ENCODE measurements at regions not wholly inside any gene's neighbourhood (a gene's known extent, or its start where the extent isn't known, plus 50 kb on each side); places are given as distances from the start of the nearest gene placed in this dataset.

DNA sequence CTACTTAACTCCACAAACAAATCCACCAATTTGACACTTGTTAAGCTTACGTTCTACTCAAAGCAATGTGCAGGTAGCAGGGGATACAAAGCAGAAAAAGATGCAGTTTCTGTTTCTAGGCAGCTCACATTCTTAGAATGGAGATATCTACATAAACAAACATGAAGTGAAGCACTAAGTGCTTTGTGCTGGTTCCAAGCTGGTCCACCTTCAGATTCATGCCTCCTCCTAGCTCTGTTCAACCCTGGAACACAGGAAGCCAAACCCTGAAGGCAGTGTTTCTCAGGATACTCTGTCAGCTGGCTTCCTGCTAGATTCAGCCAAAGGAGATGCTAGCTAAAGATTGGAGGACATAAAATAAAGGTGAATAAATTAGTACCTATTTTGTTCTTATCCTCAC is 55.3 kb upstream of the NOL4 start:
- no peak for DNase-seq

DNA sequence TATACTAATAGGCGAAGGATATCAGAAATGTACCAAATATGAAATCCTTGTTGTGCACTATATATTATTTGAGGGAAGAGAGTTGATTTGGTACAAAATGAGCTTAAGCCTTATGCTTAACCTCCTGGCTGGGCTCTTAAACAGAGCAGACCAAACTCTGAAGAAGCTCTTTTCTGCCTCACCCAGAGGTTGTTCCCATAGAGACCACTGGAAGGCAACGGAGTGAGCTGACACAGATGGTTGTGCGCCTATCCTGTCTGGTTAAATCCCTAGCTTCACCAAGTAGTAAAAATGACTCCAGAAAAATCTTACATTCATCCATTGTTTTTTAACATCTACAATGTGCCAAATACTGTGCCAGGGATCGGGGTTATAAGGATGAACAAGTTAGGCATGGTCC is 55.9 kb upstream of the NOL4 start:
- TF ChIP-seq GATA1 (IDR thresholded peaks at IDR 0.05; ENCODE audit: low read depth, low read length) (no peak), POLR2A (IDR thresholded peaks at IDR 0.05; ENCODE audit: low read length) (no peak)
- DNase-seq, result no peak

More for the DNA sequence above, 55.3 kb upstream of the NOL4 start:
- TF ChIP-seq POLR2A (IDR thresholded peaks at IDR 0.05; ENCODE audit: low read length), result no peak
- TF ChIP-seq GATA1 (IDR thresholded peaks at IDR 0.05; ENCODE audit: low read depth, low read length), result no peak

DNA sequence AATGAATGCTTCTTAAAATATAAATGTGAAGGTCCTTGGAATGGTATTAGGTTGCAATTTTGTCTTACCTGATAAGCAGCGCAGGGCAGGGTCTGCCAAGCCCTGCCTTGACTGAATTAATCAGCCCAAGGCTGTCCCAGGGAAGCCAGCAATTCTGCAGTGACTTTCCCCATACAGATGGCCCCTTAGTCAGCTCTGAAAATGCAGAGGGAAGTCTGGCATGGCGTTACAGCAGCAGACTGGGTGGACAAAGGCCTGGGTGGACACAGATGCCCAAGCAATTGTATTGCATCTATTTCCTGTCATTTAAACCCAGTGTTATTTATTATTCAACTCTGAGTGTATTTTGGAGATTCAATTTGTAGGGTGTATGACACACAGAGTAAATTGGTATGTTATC is 56.6 kb upstream of the NOL4 start:
- no peak for DNase-seq
- no peak for TF ChIP-seq GATA1 (IDR thresholded peaks at IDR 0.05; ENCODE audit: low read depth, low read length)
- TF ChIP-seq POLR2A (IDR thresholded peaks at IDR 0.05; ENCODE audit: low read length), result no peak

DNA sequence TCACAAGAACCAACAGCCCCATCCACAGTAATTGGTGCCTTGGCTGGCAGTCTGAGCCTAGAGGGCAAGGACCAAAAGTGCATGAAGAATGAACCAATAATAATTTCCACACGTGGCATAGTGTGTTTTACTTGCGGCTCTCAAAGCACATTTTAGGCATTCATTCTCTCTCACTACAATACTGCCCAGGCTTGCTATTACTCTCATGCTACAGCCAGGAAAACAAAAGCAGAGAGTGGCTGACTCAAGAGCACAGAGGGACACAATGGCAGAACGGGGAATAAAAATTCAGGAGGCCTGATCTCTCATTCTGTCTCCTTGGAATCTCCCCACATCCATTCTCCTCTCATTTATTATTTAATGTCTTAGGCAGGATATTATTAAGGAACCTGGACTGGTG is 57.0 kb upstream of the NOL4 start:
- DNase-seq, result no peak

DNA sequence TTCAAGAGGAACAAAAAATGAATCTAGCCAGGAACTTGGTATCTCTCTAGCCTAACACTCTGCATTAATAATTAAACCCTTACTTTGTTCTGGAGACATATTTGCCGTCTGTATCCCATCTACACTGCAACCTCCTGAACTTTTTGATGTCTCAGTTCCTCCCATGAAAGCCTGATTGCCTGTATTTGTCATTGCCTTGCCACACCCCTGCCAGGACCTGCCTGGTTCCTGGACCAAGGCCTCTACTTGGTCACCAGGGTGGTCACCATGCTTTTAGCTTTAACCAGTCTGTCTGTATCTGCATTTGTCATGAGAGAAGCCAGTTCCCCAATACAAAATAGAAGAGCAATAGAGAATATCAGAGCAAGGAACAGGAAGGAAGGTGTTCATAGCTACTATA is 58.8 kb upstream of the NOL4 start:
- no peak for DNase-seq
- TF ChIP-seq POLR2A (IDR thresholded peaks at IDR 0.05; ENCODE audit: low read length) (no peak), GATA1 (IDR thresholded peaks at IDR 0.05; ENCODE audit: low read depth, low read length) (no peak)

More for the DNA sequence above, 57.0 kb upstream of the NOL4 start:
- TF ChIP-seq GATA1 (IDR thresholded peaks at IDR 0.05; ENCODE audit: low read depth, low read length), result no peak

DNA sequence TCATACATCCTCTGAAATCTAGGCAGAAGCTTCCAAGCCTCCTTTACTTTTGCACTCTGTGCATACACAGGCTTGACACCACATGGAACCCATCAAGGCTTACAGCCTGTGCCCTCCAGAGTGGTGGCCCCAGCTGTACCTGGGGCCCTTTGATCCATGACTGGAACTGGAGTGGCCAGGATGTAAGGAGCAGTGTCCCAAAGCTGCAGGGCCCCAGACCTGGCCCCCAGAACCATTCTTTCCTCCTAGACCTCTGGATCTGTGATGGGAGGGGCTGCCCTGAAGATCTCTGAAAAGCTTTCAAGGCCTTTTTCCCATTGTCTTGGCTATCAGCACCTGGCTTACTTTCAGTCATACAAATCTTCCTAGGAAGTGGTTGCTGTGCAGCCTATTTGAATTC is 63.1 kb upstream of the NOL4 start:
- DNase-seq, result no peak
- TF ChIP-seq GATA1 (IDR thresholded peaks at IDR 0.05; ENCODE audit: low read depth, low read length) (no peak), POLR2A (IDR thresholded peaks at IDR 0.05; ENCODE audit: low read length) (no peak)

DNA sequence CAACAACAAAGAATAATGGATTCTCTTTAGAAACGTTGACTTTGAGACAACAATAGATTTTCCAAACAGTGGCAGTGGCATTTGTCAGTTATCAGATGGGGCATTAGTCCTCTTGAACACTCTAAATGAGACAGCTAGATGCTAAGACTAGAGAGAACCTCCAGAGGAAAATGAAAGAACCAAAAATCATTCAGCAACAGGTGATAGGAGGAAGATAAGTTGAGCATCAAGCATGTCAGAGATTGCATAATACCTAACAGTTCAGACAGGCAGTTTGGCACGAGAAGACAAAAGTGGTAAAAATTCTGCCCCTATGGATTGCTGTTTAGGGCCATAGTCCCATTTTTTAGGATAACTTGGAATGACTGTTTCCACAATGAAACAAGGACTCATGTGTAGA is 67.9 kb upstream of the NOL4 start:
- no peak for DNase-seq

DNA sequence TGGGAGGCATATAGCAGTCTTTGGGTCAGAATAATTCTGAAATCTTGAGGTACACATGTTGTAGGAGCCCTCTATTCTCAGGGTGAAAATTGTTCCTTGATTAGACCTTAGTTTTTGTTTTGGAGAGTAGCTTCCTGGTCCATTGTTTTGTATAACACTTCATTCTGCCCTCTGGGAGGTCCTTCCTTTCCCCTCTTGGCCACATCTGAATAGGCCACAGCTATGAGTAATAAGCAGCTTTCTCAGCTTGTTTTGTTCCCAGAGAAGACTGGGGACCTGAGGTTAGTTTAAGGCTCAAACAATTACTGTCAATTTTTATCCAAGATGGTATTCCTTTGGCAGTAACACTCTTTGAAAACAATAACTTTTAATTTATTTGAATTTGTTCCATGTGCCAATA is 72.6 kb upstream of the NOL4 start:
- no peak for DNase-seq

More for the DNA sequence above, 67.9 kb upstream of the NOL4 start:
- no peak for TF ChIP-seq POLR2A (IDR thresholded peaks at IDR 0.05; ENCODE audit: low read length)
- TF ChIP-seq GATA1 (IDR thresholded peaks at IDR 0.05; ENCODE audit: low read depth, low read length), result no peak

DNA sequence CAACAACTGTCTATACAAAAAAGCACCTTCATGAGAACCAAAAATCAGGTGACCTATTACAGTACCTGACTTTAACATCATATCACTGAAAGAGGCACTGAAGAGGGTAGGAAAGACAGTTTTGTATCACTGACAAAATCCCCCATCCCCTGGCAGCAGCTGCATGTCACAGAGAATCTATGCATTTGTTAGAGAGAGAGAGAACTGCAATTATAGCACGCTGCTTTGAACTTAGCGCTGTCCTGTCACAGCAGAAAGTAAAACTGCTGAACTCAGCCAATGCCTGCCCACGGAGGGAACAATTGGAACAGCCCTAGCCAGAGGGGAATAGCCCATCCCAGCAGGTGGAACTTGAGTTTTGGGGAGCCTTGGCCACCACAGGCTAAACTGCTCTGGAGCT is 75.1 kb upstream of the NOL4 start:
- DNase-seq, result no peak
- TF ChIP-seq GATA1 (IDR thresholded peaks at IDR 0.05; ENCODE audit: low read depth, low read length), result no peak
- TF ChIP-seq POLR2A (IDR thresholded peaks at IDR 0.05; ENCODE audit: low read length), result no peak

More for the DNA sequence above, 72.6 kb upstream of the NOL4 start:
- TF ChIP-seq POLR2A (IDR thresholded peaks at IDR 0.05; ENCODE audit: low read length) (no peak), GATA1 (IDR thresholded peaks at IDR 0.05; ENCODE audit: low read depth, low read length) (no peak)

DNA sequence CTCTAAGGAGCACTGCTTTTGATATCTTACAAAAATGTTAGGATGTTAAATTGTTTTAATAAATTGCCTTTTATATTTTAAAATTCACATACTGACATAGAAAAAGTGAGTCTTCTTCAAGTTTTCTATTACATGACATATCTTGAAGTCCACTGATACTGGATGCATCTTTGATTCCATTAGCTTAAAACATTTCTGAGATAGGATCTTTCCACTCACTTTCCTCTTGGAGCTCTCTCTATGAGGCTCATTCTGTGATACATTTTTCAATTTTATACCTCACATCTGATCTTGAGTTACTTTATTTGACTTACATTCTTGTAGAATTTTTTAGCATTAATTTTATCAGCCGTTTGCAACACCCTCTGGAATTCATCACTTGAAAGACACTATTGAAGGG is 86.8 kb upstream of the NOL4 start:
- TF ChIP-seq GATA1 (IDR thresholded peaks at IDR 0.05; ENCODE audit: low read depth, low read length) (no peak), POLR2A (IDR thresholded peaks at IDR 0.05; ENCODE audit: low read length) (no peak)
- no peak for DNase-seq

DNA sequence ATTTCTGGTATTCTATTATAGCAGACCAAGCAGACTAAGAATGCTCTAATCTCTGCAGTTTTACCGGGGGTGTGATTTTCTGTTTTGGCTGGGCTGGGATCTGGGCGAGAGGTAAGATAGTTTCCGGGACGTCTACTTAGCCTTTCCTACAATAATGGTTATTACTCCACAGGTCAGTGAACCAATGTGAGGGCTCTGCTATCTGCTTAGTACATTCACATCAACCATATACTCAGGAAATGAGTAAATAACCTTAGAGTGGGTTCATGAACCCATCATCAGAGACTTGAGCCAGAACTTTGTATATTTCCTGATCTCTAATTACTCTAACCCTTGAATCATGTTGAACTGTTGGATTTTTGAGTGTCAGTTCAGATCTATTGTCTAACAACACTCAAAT is 90.1 kb upstream of the NOL4 start:
- no peak for DNase-seq
- TF ChIP-seq POLR2A (IDR thresholded peaks at IDR 0.05; ENCODE audit: low read length) (no peak), GATA1 (IDR thresholded peaks at IDR 0.05; ENCODE audit: low read depth, low read length) (no peak)

DNA sequence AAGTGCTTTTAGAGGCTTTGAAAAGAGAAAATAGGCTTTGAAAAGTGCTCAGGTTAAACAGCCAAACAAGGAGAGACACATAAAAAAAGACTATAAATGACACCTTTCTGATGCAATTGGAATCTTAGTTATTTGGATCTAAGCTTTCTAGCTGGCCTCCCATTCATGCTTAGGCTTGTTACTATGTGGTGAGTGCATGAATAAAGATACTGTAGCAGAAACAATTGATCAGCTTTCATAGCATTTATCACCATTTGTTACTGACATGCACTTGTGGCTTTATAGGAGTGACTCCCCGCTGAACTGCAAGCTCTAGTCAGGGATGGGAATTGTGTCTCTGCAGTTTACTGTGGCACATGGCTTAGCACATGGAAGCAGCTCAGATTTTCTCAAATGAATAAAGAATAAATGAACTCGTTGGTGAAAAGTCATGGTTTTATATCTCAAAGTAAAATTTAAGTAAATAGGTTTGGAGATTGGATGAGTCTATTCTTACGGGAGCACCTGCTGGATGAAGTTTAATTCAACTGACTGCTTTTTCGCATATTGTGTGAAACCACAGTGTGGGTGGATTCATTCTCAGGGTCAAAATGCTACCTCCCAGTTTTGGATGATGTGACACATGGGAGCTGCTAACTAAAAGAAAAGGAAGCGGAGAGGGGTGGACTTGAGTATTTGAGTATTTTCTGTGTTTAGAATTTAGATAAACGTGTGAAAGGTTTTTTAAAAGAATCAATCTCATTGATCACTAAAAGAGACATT is 91.1 kb upstream of the NOL4 start:
- DNase-seq, result no peak
- TF ChIP-seq GATA1 (IDR thresholded peaks at IDR 0.05; ENCODE audit: low read depth, low read length) (no peak), POLR2A (IDR thresholded peaks at IDR 0.05; ENCODE audit: low read length) (no peak)

DNA sequence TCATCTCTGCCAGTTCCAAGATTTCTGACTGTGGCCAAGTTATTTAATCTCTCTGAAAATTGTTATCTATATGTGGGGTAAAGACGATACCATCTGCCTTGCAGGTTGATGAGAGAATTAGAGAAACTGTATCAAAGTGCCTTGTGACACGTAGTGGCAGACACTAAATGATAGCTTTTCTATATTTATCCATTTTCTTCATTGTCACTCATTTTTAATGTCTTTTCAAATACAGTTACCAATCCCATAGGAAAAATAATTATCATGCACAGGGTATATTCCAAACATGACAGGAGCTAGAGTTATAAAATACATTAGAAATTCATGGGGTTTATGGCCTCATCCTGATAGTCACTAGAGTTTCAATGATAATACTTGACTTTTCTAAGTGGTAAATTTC is 95.6 kb upstream of the NOL4 start:
- TF ChIP-seq POLR2A (IDR thresholded peaks at IDR 0.05; ENCODE audit: low read length), result no peak

DNA sequence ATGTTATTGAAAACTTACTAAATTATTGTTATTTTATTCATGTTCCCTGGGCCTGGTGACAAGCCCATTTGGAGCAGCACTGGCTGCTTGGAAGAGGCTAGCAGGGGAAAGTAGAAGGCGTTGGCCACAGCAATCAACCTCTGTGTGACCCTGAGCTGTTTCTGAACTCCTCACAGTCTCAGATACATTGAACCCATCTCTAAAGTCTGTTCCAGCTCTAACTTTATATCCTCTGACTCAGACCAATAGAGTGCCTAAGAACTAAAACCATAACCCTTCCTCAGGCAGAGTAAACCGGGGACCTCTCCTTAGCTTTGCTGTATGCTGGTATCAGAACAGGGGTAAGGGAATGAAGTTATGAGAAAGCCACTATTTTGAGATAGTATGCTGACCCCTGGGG is 96.4 kb upstream of the NOL4 start:
- no peak for DNase-seq
- TF ChIP-seq POLR2A (IDR thresholded peaks at IDR 0.05; ENCODE audit: low read length), result no peak
- TF ChIP-seq GATA1 (IDR thresholded peaks at IDR 0.05; ENCODE audit: low read depth, low read length), result no peak

More for the DNA sequence above, 95.6 kb upstream of the NOL4 start:
- no peak for DNase-seq

Measured in erythroblast (primary cell).